ENCODE measurements at regions not wholly inside any gene's neighbourhood (a gene's known extent, or its start where the extent isn't known, plus 50 kb on each side); places are given as distances from the start of the nearest gene placed in this dataset.

- no peak for DNase-seq
Observed at GRCh38 chr4:23241408-23241807, 548.7 kb downstream of the GBA3 start.

- no peak for DNase-seq
Observed at GRCh38 chr4:23238848-23239247, 546.1 kb downstream of the GBA3 start.

GRCh38 chr4:23237771-23238170 lies 545.0 kb downstream of the GBA3 start:
- no peak for DNase-seq

- DNase-seq = no peak
Observed at GRCh38 chr4:23235628-23236390, 543.1 kb downstream of the GBA3 start.

GRCh38 chr4:23234716-23235115 lies 542.0 kb downstream of the GBA3 start:
- no peak for DNase-seq

GRCh38 chr4:23234018-23234417 lies 541.3 kb downstream of the GBA3 start:
- DNase-seq = no peak

- no peak for DNase-seq
Observed at GRCh38 chr4:23233596-23233995, 540.9 kb downstream of the GBA3 start.

- DNase-seq = no peak
Observed at GRCh38 chr4:23232987-23233386, 540.2 kb downstream of the GBA3 start.

- DNase-seq = no peak
Observed at GRCh38 chr4:23225564-23225963, 532.8 kb downstream of the GBA3 start.

- DNase-seq = no peak
Observed at GRCh38 chr4:23224684-23225420, 532.1 kb downstream of the GBA3 start.

GRCh38 chr4:23220911-23221310 lies 528.2 kb downstream of the GBA3 start:
- DNase-seq = no peak

GRCh38 chr4:23219779-23220408 lies 527.2 kb downstream of the GBA3 start:
- DNase-seq = no peak

- no peak for DNase-seq
Observed at GRCh38 chr4:23213198-23213597, 520.5 kb downstream of the GBA3 start.

- DNase-seq = no peak
Observed at GRCh38 chr4:23212558-23212957, 519.8 kb downstream of the GBA3 start.

GRCh38 chr4:23207059-23207458 lies 514.3 kb downstream of the GBA3 start:
- DNase-seq = no peak

GRCh38 chr4:23202712-23203247 lies 510.0 kb downstream of the GBA3 start:
- no peak for DNase-seq

- no peak for DNase-seq
Observed at GRCh38 chr4:23194751-23195150, 502.0 kb downstream of the GBA3 start.

GRCh38 chr4:23174179-23174578 lies 481.4 kb downstream of the GBA3 start:
- DNase-seq = no peak

- DNase-seq = no peak
Observed at GRCh38 chr4:23171976-23172375, 479.2 kb downstream of the GBA3 start.

GRCh38 chr4:23169608-23170311 lies 477.0 kb downstream of the GBA3 start:
- no peak for DNase-seq

- DNase-seq = no peak
Observed at GRCh38 chr4:23166919-23167318, 474.2 kb downstream of the GBA3 start.

GRCh38 chr4:23166407-23166806 lies 473.7 kb downstream of the GBA3 start:
- DNase-seq = no peak

- no peak for DNase-seq
Observed at GRCh38 chr4:23165669-23166068, 472.9 kb downstream of the GBA3 start.
